Raji (cell line): ENCODE measurements at regions not wholly inside any gene's neighbourhood (a gene's known extent, or its start where the extent isn't known, plus 50 kb on each side); places are given as distances from the start of the nearest gene placed in this dataset.

Experiments
- POLR2A ChIP-seq: IDR thresholded peaks from 2 replicates; pipeline ENCODE4 v1.6.1; 2011; ENCODE audit warnings: low read depth, low read length, control low read depth; ENCODE audit not compliant: insufficient read depth

DNA sequence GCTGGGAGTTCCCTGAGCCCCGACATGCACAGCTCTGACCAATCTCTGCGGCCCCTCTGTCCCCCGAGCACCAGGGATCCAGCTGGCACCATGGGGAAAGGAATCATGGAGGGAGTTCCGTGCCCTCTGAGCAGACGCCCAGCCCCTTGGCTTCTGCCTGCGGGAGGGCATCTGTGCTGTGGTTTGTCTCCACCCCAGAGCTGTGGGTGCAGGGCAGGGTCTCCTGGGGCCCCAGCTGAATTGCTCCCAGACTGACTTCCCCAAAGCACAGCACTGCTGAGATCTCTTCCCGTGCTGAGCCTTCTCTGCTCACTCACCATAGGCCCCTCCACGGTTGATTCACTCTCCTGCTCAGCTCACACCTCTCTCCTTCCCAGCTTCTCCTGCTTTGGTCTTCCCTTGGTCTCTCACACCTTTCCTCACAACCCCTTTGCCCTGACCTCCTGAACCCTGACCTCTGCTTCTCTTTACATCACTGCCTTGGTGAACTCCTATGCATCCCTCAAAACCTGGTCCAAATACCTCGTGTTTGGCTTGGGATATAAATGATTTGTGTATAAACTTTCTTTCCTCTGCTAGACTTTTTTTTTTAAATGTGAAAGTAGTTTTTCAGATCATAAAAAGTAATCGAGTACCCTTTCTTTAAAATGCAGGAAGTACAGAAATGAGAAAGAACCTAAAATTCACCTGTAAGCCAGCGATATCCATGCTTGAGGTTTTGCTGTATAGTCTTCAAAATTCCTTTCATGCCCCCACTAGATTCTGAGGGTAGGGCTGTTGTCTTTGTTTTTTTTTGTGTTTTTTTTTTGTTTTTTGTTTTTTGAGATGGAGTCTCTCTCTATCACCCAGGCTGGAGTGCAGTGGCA, 265.3 kb downstream of the SEC14L1 start:
- 0 out of 2 replicates have a peak, but pooled peaks have one; percentile 20 for TF ChIP-seq POLR2A

DNA sequence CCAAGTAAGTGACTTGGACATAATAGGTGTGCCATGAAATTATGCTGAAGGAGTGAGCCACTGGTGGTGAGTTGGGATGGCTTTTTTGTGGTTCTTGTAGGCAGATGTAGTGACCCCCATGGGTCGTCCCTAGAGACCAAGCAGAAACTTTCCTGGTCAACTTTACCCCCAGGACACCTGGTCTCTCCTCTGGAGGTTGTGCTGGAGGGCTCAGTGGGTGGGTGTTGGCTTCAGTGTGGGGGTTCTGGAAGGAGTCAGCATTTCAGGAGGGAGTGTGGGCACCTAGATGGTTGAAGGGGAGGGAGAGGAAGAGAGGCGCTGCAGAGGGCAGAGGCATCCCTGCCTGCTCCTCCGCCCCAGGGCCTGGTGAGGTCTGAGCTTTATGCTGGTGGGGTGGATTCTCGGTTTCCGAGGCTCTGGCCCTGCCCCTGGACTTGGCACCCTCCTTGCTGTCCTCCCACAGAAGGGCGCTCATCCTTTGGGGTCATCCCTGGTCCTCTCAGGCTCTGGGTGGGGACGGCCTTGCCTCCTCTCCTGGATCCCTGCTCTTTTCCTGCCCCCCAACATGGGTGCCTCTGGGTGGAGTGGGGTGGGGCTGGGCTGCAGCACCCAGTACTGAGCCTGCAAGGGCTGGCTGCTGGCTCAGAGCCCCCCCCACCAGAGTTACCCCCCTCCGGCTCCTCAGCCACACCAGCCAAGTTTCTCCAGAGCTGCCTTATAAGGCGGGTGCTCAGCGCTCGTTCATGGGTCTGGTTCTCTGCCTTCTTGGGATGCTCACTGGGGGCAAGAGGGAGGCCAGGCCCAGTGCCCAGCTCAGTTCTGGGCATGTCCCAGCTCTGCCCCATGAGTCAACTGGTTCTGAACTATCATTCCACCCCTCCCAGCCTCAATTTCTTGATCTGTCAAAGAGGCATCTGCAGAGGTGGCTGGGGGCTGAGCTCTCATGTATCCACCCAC, 266.8 kb downstream of the SEC14L1 start:
- no peak for TF ChIP-seq POLR2A

DNA sequence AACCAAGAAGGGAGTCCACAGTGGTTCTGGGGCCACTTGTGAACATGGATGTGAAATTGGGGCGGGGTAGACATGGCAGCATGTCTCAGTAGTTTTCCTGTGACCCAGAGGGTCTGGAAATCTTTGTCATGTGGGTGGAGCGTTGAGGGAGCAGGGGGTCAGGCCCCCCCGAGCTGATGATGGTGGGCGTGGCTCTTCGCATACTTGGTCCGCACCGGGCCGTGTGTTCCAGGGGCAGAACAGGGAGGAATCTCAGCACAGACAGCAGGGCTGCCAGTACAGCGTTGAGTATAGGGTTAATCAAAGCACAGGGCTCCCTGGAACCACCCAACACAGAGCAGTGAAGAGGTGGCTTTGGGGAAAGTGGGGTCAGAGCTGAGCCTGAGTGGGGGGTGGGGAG, 267.5 kb downstream of the SEC14L1 start:
- no peak for TF ChIP-seq POLR2A

DNA sequence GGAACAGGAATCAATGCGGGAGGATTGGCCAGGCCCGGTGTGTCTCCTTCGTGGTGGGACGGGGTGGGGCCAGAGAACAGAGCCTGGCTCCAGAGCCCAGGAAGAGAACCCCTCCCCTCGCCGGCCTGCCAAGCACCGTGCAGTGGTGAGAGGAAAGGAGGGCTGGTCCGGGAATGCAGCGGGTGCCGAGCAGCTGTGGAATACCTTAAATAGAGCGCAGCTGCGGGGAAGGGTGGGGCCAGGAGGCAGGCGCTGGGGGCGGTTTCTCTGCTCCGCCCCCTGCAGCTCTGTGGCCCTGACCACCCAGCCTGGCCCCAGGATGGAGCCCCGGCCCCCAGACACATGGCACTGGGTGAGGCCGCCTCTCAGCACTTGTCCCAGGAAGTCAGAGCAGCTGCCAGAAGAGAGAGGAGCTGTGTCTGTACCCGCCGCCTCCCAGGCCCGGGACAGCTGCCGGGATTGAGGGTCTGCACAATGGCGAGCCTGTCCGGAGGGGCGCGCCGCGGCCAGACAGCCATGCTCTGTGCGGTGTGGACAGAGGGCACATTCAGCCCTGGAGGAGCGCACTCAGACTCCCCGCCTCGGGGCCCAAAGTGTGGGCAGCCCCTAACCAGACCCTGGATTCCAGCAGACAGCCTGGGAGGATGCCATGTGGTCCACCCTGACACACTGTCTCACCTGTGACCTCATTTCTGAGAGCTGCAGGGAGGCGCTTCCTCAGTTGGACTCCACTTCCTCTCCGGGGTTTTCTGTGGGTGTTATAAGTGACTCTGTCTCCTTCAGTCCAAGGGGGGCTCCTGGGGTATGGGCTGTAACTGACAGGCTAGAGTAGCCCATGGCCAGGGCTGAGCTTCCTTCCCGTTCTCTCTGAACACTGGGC, 268.8 kb downstream of the SEC14L1 start:
- TF ChIP-seq POLR2A: no peak

GRCh38 chr17:77410470-77410869, 269.7 kb downstream of the SEC14L1 start:
- TF ChIP-seq POLR2A: no peak

- TF ChIP-seq POLR2A: no peak
These were observed 274.1 kb downstream of the SEC14L1 start for GRCh38 chr17:77414811-77415400.

DNA sequence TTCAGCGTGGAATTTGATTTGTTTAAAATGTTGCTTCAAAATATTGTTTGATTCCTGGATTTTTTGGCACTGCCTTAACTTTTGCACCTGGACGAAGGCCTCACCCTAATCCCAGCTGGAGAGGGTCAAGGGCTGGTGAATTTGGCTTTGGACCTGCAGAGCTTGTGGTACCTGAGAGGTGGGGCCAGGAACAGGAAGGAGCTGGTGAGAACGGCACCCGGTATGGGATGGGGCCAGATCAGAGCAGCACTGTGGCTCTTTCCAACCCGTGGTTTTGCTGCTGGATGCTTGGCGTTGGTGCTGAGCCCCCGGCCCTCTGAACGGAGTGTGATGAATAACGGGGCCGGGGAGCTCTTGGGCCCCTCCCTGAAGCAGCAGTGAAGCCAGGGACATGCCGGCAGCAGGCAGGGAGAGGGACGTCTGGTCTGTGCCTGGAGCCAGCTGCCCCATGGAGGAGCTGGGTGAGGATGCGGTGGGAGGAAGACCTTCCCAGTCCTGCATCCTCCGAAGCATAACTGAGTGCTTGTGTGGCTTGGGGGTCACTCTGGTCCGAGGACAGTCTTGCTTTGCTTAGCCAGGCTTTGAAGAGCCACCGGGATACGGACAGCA, 275.4 kb downstream of the SEC14L1 start:
- TF ChIP-seq POLR2A: no peak

DNA sequence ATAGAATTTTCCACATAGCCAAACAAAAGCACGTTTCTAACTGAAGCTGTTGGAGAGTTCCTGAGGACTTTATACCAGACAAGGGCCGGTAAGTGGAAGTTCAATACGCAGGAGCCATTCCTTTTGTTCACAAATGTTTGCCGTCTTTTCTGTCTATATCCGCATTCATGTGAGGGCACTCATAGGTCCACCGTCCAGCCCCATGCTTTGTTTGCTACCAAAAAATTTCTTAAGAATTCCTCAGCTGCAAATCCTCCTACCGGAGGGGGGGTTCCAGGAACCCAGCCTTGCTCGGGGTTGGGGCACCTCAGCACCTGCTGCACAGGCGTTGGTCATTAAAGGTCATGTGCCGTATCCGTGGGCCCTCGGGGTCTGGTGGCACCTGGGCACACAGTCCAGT, 276.8 kb downstream of the SEC14L1 start:
- no peak for TF ChIP-seq POLR2A

- TF ChIP-seq POLR2A: no peak
These were observed 277.8 kb downstream of the SEC14L1 start for GRCh38 chr17:77418609-77419008.

DNA sequence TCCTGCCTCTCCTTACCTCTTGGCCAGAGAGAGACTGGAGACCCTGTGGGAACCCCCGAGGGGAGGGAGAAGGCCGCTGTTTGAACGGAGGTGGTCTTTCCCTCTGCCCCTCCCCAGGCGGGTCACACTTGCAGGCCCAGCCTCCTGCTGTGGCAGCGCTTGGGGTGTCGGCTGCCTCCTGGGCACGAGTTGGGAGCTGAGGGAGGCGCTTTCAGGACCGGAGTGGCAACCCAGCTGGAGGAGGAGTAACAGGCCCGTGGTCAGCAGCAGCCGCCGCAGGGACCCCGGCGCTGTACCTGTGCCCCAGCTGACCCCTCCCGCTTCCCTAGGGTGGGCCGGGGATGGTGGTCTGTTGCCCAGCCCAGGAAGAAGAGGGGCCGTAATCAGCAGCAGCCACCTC, 278.3 kb downstream of the SEC14L1 start:
- TF ChIP-seq POLR2A: no peak

- no peak for TF ChIP-seq POLR2A
These were observed 278.9 kb downstream of the SEC14L1 start for GRCh38 chr17:77419547-77420094.

- no peak for TF ChIP-seq POLR2A
These were observed 279.5 kb downstream of the SEC14L1 start for GRCh38 chr17:77420095-77420803.
